Neuronal stem cell (in vitro differentiated cells): ENCODE measurements at regions not wholly inside any gene's neighbourhood (a gene's known extent, or its start where the extent isn't known, plus 50 kb on each side); places are given as distances from the start of the nearest gene placed in this dataset.

Source experiments
- DNase-seq: peaks from one replicate; pipeline ENCODE4 v3.0.0-alpha.2; 2013; ENCODE audit warnings: low spot score
- H2AFZ ChIP-seq: one replicate; pipeline ENCODE4 v1.6.1; 2013; ENCODE audit warnings: mild to moderate bottlenecking, low read length, inconsistent platforms
- H2AK5ac ChIP-seq: 2 replicates; pipeline ENCODE4 v1.6.1; 2013; ENCODE audit warnings: low read depth, mild to moderate bottlenecking, inconsistent platforms, low read length, moderate library complexity, mixed read lengths
- H2BK120ac ChIP-seq: 2 replicates; pipeline ENCODE4 v1.6.1; 2013; ENCODE audit warnings: low read depth, mild to moderate bottlenecking, inconsistent platforms, low read length, moderate library complexity, mixed read lengths
- H2BK12ac ChIP-seq: one replicate; pipeline ENCODE4 v1.6.1; 2013; ENCODE audit warnings: low read length, inconsistent platforms
- H2BK15ac ChIP-seq: 2 replicates; pipeline ENCODE4 v1.6.1; 2013; ENCODE audit warnings: mild to moderate bottlenecking, low read length, inconsistent platforms, mixed read lengths
- H2BK5ac ChIP-seq: one replicate; pipeline ENCODE4 v1.6.1; 2013; ENCODE audit warnings: inconsistent platforms, mild to moderate bottlenecking, low read length, moderate library complexity
- H3K14ac ChIP-seq: one replicate; pipeline ENCODE4 v1.6.1; 2013; ENCODE audit warnings: low read length, inconsistent platforms
- H3K18ac ChIP-seq: 2 replicates; pipeline ENCODE4 v1.6.1; 2013; ENCODE audit warnings: low read length, inconsistent platforms
- H3K23ac ChIP-seq: 2 replicates; pipeline ENCODE4 v1.6.1; 2013; ENCODE audit warnings: low read depth, mild to moderate bottlenecking, mixed read lengths, low read length, inconsistent platforms; ENCODE audit not compliant: poor library complexity
- H3K27ac ChIP-seq: replicated peaks from 3 replicates; pipeline ENCODE4 v1.5.1; 2013; ENCODE audit warnings: low read length, inconsistent platforms
- H3K27me3 ChIP-seq, 3 experiments: 2 replicates each; pipeline ENCODE4 v1.6.1; 2013; ENCODE audit warnings: low read length in 3 of 3, mild to moderate bottlenecking in 2 of 3, inconsistent platforms in 1 of 3, low read depth in 1 of 3, mixed read lengths in 1 of 3, moderate library complexity in 1 of 3; ENCODE audit not compliant: control insufficient read depth in 3 of 3, insufficient read depth in 3 of 3
- H3K36me3 ChIP-seq, 2 donors: replicated peaks in 1 of 2; 2 replicates each; pipeline ENCODE4 v1.6.1; 2013; ENCODE audit warnings: low read length in 2 of 2; ENCODE audit not compliant: control insufficient read depth in 2 of 2, insufficient read depth in 2 of 2
- H3K4ac ChIP-seq: 2 replicates; pipeline ENCODE4 v1.6.1; 2013; ENCODE audit warnings: inconsistent platforms, mild to moderate bottlenecking, low read length, moderate library complexity
- H3K4me1 ChIP-seq, 2 donors: 1 replicate in 1 of 2; 2 replicates in 1 of 2; pipeline ENCODE4 v1.6.1; 2013; ENCODE audit warnings: low read length in 2 of 2, low read depth in 1 of 2; ENCODE audit not compliant: control insufficient read depth in 2 of 2, insufficient read depth in 1 of 2
- H3K4me2 ChIP-seq: one replicate; pipeline ENCODE4 v1.6.1; 2013; ENCODE audit warnings: mild to moderate bottlenecking, low read length, inconsistent platforms; ENCODE audit not compliant: insufficient read depth, poor library complexity, severe bottlenecking
- H3K4me3 ChIP-seq, 2 donors: 2 replicates each; pipeline ENCODE4 v1.5.1; 2013; ENCODE audit warnings: low read length in 2 of 2, mild to moderate bottlenecking in 2 of 2, inconsistent platforms in 1 of 2, moderate library complexity in 1 of 2
- H3K79me1 ChIP-seq: one replicate; pipeline ENCODE4 v1.6.1; 2013; ENCODE audit warnings: low read depth, mild to moderate bottlenecking, inconsistent platforms, low read length, moderate library complexity
- H3K9ac ChIP-seq: one replicate; pipeline ENCODE4 v1.6.1; 2013; ENCODE audit warnings: mild to moderate bottlenecking, low read depth, low read length, inconsistent platforms; ENCODE audit not compliant: poor library complexity
- H3K9me3 ChIP-seq, 2 donors: replicated peaks in 1 of 2; 2 replicates each; pipeline versions ENCODE3 to v1.6.1; 2013; ENCODE audit warnings: low read length in 2 of 2, mild to moderate bottlenecking in 2 of 2, inconsistent platforms in 1 of 2, low read depth in 1 of 2, mixed read lengths in 1 of 2, moderate library complexity in 1 of 2; ENCODE audit not compliant: control insufficient read depth in 2 of 2, insufficient read depth in 1 of 2
- H4K8ac ChIP-seq: one replicate; pipeline ENCODE4 v1.6.1; 2013; ENCODE audit warnings: low read depth, mild to moderate bottlenecking, inconsistent platforms, low read length, moderate library complexity
- H4K91ac ChIP-seq: one replicate; pipeline ENCODE4 v1.6.1; 2013; ENCODE audit warnings: low read length, low read depth, mild to moderate bottlenecking, inconsistent platforms; ENCODE audit not compliant: poor library complexity
- WGBS, 2 donors: extraction: QIAGEN DNeasy Blood & Tissue Kit; methylation state at CpG; one replicate each; pipeline ENCODE4 v1.1.7; 2013; ENCODE audit warnings: missing lambda C conversion rate in 2 of 2, mixed read lengths in 1 of 2; ENCODE audit not compliant: insufficient read length in 2 of 2, insufficient replicate concordance in 1 of 2; ENCODE audit errors: extremely low coverage in 2 of 2; 5-methylcytosine and 5-hydroxymethylcytosine counted together

DNA sequence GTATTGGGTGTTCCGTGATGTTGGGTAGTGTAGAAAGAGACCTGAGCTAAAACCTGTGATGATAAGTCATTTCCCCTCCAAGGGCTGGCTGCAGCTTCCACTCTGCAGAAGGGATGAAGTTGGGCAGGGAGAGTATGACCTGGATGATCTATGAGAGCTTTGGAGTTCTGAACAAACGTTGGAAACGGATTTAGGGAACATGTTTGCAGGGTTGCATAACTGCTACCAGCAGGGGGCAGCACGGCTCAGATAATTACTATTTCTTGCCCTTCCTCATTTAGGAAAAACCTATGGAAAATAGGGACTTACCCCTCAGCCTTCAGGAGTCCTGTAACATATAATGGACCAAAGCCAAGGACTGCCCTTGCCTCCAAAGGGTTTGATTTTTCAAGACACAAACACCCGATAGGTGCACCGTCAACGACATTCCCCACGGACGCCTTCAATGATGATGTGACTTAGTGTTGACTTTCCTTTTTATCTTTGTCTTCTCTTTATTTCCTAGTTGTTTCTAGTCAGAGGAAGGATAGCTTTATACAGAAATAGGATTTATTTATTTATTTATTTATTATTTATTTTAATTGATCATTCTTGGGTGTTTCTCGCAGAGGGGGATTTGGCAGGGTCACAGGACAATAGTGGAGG is 164.9 kb upstream of the SASH1 start:
- no peak overlapping the region for H4K91ac ChIP-seq
- no peak overlapping the region for H3K14ac ChIP-seq
- no peak overlapping the region for H2BK15ac ChIP-seq
- no peaks in the 10 kb centered on the region for H3K27me3 ChIP-seq
- no peak overlapping the region for H3K23ac ChIP-seq
- DNase-seq = no peak
- no peak overlapping the region for H2BK12ac ChIP-seq
- no peak overlapping the region for H2AFZ ChIP-seq
- WGBS, 2 donors = no CpG with 5 or more reads among the region's 10 CpGs
- H2BK120ac ChIP-seq = no peak overlapping the region
- no peak overlapping the region for H2BK5ac ChIP-seq
- no peak overlapping the region for H3K27ac ChIP-seq
- no peak overlapping the region for H2AK5ac ChIP-seq
- H3K4me3 ChIP-seq = no peak overlapping the region
- H3K9ac ChIP-seq = no peak overlapping the region
- H4K8ac ChIP-seq = no peak overlapping the region
- H3K18ac ChIP-seq = no peak overlapping the region
- no peak overlapping the region for H3K4me2 ChIP-seq
- peaks cover 0 to 8% of the 10 kb centered on the region in 2 donors for H3K4me1 ChIP-seq
- H3K9me3 ChIP-seq = peaks cover 0 to 5% of the 10 kb centered on the region in 2 donors
- no peaks in the 10 kb centered on the region for H3K79me1 ChIP-seq
- no peak overlapping the region for H3K4ac ChIP-seq
- no peaks in the 10 kb centered on the region for H3K36me3 ChIP-seq

- Histone ChIP-seq H3K79me1 (no peaks in the 10 kb centered on the region), H4K8ac (no peak overlapping the region), H2BK12ac (no peak overlapping the region), H2BK120ac (no peak overlapping the region), H3K9me3 (peaks cover 0 to 5% of the 10 kb centered on the region in 2 donors), H3K4ac (no peak overlapping the region), H3K27ac (no peak overlapping the region), H2AFZ (no peak overlapping the region), H4K91ac (no peak overlapping the region), H3K4me3 (no peak overlapping the region), H3K14ac (no peak overlapping the region), H3K23ac (no peak overlapping the region), H3K36me3 (no peaks in the 10 kb centered on the region), H3K9ac (no peak overlapping the region), H2BK5ac (no peak overlapping the region), H3K4me1 (peaks cover 0 to 4% of the 10 kb centered on the region in 2 donors), H3K18ac (no peak overlapping the region), H2BK15ac (no peak overlapping the region), H3K27me3 (no peaks in the 10 kb centered on the region), H2AK5ac (no peak overlapping the region), H3K4me2 (no peak overlapping the region)
- DNase-seq = no peak
- WGBS, 2 donors = no CpG with 5 or more reads among the region's 1 CpG
Observed at GRCh38 chr6:148179786-148180185, 162.9 kb upstream of the SASH1 start.

DNA sequence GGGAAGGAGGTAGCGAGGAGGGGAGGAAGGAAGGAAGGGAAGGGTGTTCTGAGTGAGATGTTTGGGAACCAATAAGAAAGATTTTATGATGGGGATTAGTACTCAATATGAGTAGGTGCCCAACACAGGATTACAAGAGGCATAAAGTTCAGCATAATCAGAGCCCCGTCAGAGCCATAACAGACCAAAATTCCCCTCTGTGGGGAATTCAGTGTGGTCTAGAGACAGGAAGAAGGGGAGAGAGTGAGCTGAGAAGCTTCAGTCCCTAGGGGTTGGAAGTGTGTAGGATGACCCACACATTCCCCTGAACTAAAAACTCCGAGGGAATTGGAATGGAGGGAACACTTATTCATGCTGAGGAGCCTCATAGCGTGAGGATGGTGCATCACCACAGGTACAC is 160.3 kb upstream of the SASH1 start:
- H3K14ac ChIP-seq = no peak overlapping the region
- H3K27ac ChIP-seq = no peak overlapping the region
- H3K9me3 ChIP-seq = no peaks in the 10 kb centered on the region

DNA sequence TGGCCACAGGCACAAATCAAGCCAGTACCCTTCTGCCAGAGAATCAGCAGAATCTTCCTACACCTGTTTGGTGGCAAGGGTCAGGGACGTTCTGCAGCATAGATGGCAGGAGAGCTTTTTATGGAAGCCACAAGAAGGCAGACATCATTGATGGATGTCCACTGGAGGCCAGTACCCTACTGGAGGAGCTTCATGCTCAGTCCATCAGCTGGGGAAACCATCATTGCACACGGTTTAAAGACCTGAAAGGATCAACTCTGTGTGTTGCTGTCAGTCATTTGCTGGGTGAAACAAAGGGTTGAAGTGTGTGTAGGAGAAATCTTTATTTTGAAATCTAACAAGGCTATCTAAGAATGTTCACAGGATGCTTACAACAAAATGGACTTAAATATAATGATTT is 158.9 kb upstream of the SASH1 start:
- H2BK5ac ChIP-seq = no peak overlapping the region
- no peaks in the 10 kb centered on the region for H3K4me1 ChIP-seq
- H3K23ac ChIP-seq = no peak overlapping the region
- no peaks in the 10 kb centered on the region for H3K36me3 ChIP-seq
- no peak overlapping the region for H3K4me2 ChIP-seq
- no peak for DNase-seq
- no peak overlapping the region for H3K9ac ChIP-seq
- H4K91ac ChIP-seq = no peak overlapping the region
- no peak overlapping the region for H2AK5ac ChIP-seq
- no peak overlapping the region for H2AFZ ChIP-seq
- H3K9me3 ChIP-seq = no peaks in the 10 kb centered on the region
- H3K4me3 ChIP-seq = no peak overlapping the region
- no peak overlapping the region for H3K18ac ChIP-seq
- H4K8ac ChIP-seq = no peak overlapping the region
- no peak overlapping the region for H2BK12ac ChIP-seq
- H3K27me3 ChIP-seq = no peaks in the 10 kb centered on the region
- H3K4ac ChIP-seq = no peak overlapping the region
- no peak overlapping the region for H3K27ac ChIP-seq
- no peaks in the 10 kb centered on the region for H3K79me1 ChIP-seq
- WGBS, 2 donors = no CpG with 5 or more reads among the region's 2 CpGs
- no peak overlapping the region for H2BK15ac ChIP-seq
- H2BK120ac ChIP-seq = no peak overlapping the region
- H3K14ac ChIP-seq = no peak overlapping the region

More for the DNA sequence above, 160.3 kb upstream of the SASH1 start:
- Histone ChIP-seq H3K79me1 (no peaks in the 10 kb centered on the region), H2BK120ac (no peak overlapping the region), H3K27me3 (no peaks in the 10 kb centered on the region), H3K18ac (no peak overlapping the region), H4K91ac (no peak overlapping the region), H3K4me2 (no peak overlapping the region), H2BK15ac (no peak overlapping the region), H4K8ac (no peak overlapping the region), H3K23ac (no peak overlapping the region), H3K36me3 (no peaks in the 10 kb centered on the region), H2AFZ (no peak overlapping the region), H3K9ac (no peak overlapping the region), H2BK5ac (no peak overlapping the region), H3K4me3 (no peak overlapping the region), H3K4ac (no peak overlapping the region), H3K4me1 (no peaks in the 10 kb centered on the region), H2AK5ac (no peak overlapping the region), H2BK12ac (no peak overlapping the region)
- no peak for DNase-seq
- WGBS, 2 donors = 100% methylated on average over 1 of the region's 4 CpGs; no CpG with 5 or more reads in 1 of the 2 donors
